LNCaP clone FGC (cell line): ENCODE measurements at regions not wholly inside any gene's neighbourhood (a gene's known extent, or its start where the extent isn't known, plus 50 kb on each side); places are given as distances from the start of the nearest gene placed in this dataset.
A peak's percentile ranks its signal among the peaks of the same experiment; 100 is the strongest.
"Not testable (repeated sequence)": the region's sequence is repeated elsewhere in the genome, so short reads cannot be mapped to it uniquely, and the experiment has no call there.

Experiments
- DNase-seq: peaks from one replicate; pipeline ENCODE4 v3.0.0-alpha.2; 2011; ENCODE audit warnings: low read depth
- H3K4me3 ChIP-seq: 2 replicates; pipeline ENCODE4 v1.5.1; 2011; ENCODE audit warnings: mild to moderate bottlenecking, low read depth, low read length, control low read depth
- TF ChIP-seq, protein P1 (sequence below): IDR thresholded peaks from 2 replicates; pipeline ENCODE4 v1.5.1; 2012; ENCODE audit warnings: mild to moderate bottlenecking; ENCODE audit not compliant: control insufficient read depth, insufficient read depth; ENCODE audit errors: extremely low read depth

DNA sequence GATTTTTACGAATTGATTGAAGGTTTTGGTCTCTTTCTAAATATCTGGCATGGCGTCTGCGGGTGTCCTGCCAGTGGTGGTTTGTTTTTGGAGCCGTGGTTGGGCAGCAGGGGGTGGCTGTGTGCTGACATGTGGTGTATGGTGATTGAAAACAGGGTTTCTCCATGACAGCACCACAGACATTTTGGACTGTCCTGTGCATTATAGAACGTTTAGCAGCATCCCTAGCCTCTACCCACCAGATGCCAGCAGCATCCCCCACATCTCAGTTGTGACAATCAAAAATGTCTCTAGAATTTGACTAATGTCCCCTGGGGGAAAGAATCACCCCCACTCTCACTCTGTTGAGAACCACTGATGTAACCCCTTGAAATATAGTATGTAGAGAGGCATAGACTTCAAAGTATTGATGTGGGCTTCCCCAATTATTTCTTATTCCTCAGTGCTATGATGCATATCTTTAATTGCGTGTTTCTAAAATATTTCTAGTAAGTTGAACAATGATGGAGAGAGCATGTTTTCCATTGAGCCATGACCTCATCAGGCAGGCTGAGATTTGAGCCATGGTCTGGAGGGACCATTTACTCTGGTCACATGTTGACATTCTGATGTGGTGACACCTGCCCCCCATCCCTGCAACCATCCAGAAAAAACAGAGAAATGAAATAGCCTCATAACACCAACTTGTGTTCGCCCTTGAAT, 77.4 kb upstream of the MID1 start:
- no peak overlapping the region for H3K4me3 ChIP-seq
- TF ChIP-seq, protein P1, sequence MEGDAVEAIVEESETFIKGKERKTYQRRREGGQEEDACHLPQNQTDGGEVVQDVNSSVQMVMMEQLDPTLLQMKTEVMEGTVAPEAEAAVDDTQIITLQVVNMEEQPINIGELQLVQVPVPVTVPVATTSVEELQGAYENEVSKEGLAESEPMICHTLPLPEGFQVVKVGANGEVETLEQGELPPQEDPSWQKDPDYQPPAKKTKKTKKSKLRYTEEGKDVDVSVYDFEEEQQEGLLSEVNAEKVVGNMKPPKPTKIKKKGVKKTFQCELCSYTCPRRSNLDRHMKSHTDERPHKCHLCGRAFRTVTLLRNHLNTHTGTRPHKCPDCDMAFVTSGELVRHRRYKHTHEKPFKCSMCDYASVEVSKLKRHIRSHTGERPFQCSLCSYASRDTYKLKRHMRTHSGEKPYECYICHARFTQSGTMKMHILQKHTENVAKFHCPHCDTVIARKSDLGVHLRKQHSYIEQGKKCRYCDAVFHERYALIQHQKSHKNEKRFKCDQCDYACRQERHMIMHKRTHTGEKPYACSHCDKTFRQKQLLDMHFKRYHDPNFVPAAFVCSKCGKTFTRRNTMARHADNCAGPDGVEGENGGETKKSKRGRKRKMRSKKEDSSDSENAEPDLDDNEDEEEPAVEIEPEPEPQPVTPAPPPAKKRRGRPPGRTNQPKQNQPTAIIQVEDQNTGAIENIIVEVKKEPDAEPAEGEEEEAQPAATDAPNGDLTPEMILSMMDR = no peak
- no peak for DNase-seq

DNA sequence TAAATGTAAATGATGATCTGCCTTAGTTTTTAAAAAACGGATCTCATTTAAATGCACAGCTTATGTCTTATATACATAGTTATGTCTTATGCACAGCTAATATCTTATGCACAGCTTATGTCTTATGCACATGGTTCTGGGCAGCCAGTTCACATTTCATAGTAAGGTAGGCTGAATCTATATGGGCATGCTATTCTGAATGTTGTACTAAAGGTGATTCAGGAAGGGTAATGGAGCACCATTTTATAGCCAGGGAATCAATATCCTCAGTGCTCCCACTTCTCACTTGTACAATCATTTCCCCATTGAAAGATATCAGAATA, 77.9 kb upstream of the MID1 start:
- H3K4me3 ChIP-seq = no peak overlapping the region
- TF ChIP-seq, protein P1 = no peak
- DNase-seq = no peak

GRCh38 chrX:10702031-10702430, 81.6 kb upstream of the MID1 start:
- TF ChIP-seq, protein P1 = no peak
- no peak overlapping the region for H3K4me3 ChIP-seq
- DNase-seq = no peak

DNA sequence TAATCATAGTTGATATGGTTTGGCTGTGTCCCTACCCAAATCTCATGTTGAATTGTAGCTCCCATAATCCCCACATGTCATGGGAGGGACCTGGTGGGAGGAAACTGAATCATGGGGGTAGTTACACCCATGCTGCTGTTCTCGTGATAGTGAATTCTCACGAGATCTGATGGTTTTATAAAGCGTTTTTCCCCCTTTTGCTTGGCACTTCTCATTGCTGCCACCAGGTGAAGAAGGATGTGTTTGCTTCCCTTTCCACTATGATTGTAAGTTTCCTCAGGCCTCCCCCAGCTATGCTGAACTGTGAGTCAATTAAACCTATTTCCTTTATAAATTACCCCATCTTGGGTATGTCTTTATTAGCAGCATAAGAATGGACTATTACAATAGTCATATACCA, 86.0 kb upstream of the MID1 start:
- H3K4me3 ChIP-seq, DNase-seq: not testable (repeated sequence)

DNA sequence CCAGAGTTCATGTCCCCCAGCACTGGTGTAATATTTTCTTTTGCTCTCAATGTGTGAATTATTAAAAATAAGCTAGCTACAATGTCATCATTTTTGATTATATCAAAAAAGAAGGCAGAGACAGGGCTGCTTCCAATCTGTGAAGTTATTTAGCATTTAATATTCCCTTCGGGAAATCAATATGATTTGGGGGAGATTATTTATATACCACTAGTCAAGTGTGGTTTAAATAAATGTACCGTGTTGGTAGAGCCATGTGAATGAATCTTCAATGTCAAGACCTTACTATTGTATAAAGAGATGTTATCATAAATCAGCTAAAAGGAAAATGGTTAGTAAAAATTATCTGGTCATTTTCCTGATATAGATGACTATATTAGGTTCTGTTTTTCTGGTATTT, 87.4 kb upstream of the MID1 start:
- no peak overlapping the region for H3K4me3 ChIP-seq
- no peak for DNase-seq
- TF ChIP-seq, protein P1 = no peak

GRCh38 chrX:10709276-10709675, 88.9 kb upstream of the MID1 start:
- peak; percentile 32 for DNase-seq
- H3K4me3 ChIP-seq = no peak overlapping the region
- TF ChIP-seq, protein P1 = no peak

- TF ChIP-seq, protein P1 = no peak
Observed at GRCh38 chrX:10714531-10714930, 94.1 kb upstream of the MID1 start.

More at GRCh38 chrX:10714531-10714930, 94.1 kb upstream of the MID1 start:
- no peak for DNase-seq
- no peak overlapping the region for H3K4me3 ChIP-seq
